ENCODE measurements at regions not wholly inside any gene's neighbourhood (a gene's known extent, or its start where the extent isn't known, plus 50 kb on each side); places are given as distances from the start of the nearest gene placed in this dataset.

DNA sequence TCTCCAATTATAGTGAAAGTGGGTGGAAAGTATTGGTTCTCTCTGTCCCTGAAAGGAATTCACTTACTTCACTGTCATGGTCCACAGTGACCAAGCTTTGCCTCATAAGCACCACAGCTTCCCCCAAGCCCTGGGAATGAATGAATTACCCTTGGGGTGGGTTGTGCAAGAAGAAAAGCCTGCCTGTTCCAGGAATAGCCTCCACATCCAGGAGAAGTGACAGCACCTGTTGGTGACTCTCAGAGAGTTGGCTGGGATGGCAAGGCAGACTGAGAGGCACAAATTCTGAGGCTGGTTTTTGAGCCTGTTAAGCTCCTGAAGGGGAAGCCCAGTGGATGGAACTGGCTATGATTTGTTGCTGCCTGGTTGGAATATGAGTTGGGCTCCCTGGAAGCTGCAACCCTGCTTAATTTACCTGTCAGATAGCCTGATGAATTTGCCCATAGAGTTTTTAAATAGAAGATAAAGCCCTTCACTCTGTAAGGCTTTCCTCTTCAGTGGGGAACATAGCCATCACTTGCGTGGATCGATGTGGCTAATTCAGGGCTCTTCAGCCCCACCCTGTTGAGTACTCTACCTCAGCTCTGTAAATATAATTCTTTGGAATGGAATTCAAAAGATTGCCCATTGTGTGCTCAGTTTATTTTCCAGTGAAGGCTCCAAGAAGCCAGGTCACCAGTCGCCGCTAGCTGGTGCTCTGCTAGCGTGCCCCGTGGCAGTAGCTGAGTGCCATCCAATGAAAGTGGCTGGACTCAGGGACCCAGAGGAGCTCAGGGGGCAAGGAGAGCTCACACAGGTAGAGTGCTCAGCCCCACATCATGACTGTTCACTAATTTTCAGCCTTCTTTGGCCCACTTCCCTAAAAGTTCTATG lies 479.3 kb downstream of the IRS1 start:
- no peak for TF ChIP-seq ZNF274 (IDR thresholded peaks at IDR 0.05; ENCODE audit: low read depth, low read length)
- TF ChIP-seq YY1 (IDR thresholded peaks at IDR 0.05; ENCODE audit: insufficient read depth, insufficient read length) = no peak
